Esophagus muscularis mucosa (tissue), 4 donors: ENCODE measurements at regions not wholly inside any gene's neighbourhood (a gene's known extent, or its start where the extent isn't known, plus 50 kb on each side); places are given as distances from the start of the nearest gene placed in this dataset.

Source experiments
- DNase-seq: peaks from one replicate; pipeline ENCODE4 v3.0.0-alpha.2; 2017; ENCODE audit errors: extremely low spot score
- H3K27ac ChIP-seq, 4 donors: fragments of 200-600 bp; sonication (generic); replicated peaks in 1 of 4; 1 replicate in 3 of 4; 2 replicates in 1 of 4; pipeline ENCODE4 v1.5.1; 2016 to 2019; ENCODE audit warnings: mild to moderate bottlenecking in 1 of 4
- H3K27me3 ChIP-seq, 4 donors: fragments of 200-600 bp; sonication (generic); one replicate each; pipeline versions ENCODE4 v1.5.1 to v1.6.0; 2016 to 2019
- H3K36me3 ChIP-seq, 4 donors: fragments of 200-600 bp; sonication (generic); one replicate each; pipeline ENCODE4 v1.5.1; 2016 to 2019
- H3K4me1 ChIP-seq, 4 donors: fragments of 200-600 bp; sonication (generic); one replicate each; pipeline ENCODE4 v1.5.1; 2016 to 2019
- H3K4me3 ChIP-seq, 4 donors: fragments of 200-600 bp; sonication (generic); 1 replicate in 2 of 4; 2 replicates in 2 of 4; pipeline ENCODE4 v1.5.1; 2016 to 2019; ENCODE audit warnings: mild to moderate bottlenecking in 4 of 4, moderate library complexity in 1 of 4
- H3K9me3 ChIP-seq, 4 donors: fragments of 200-600 bp; sonication (generic); 1 replicate in 3 of 4; 2 replicates in 1 of 4; pipeline ENCODE4 v1.5.1; 2016 to 2019
- EP300 ChIP-seq: sonication (generic); formaldehyde crosslinking; IDR thresholded peaks from one replicate; pipeline ENCODE4 v1.6.1; 2017; ENCODE audit warnings: antibody characterized with exemption
- POLR2A ChIP-seq: fragments of 450-650 bp; IDR thresholded peaks from one replicate; pipeline ENCODE4 v1.6.1; 2017; ENCODE audit warnings: antibody characterized with exemption, moderate library complexity, mild to moderate bottlenecking, low read depth
- POLR2AphosphoS5 ChIP-seq, 2 donors: sonication (generic); formaldehyde crosslinking; IDR thresholded peaks; one replicate each; pipeline ENCODE4 v1.6.1; 2017; ENCODE audit warnings: antibody characterized with exemption in 2 of 2
- WGBS: methylation state at CpG from one replicate; pipeline ENCODE4 v1.1.5; 2018; 5-methylcytosine and 5-hydroxymethylcytosine counted together
- intact Hi-C: fragments of 100-400 bp; cut with DNase I; formaldehyde crosslinking; loops from one replicate; pipeline ENCODE4 v1.15.1; 2023
- TF ChIP-seq, protein P1 (sequence below), 3 experiments: fragments of 200-600 bp in 2 of 3; fragments of 450-650 bp in 1 of 3; sonication (generic) in 2 of 3; IDR thresholded peaks; one replicate each; pipeline ENCODE4 v1.5.1; 2017 to 2019; ENCODE audit warnings: antibody characterized with exemption in 3 of 3, mild to moderate bottlenecking in 2 of 3, moderate library complexity in 1 of 3

- whole genome bisulfite sequencing: 70% methylated on average over 1 of the region's 1 CpG
- no peaks in the 10 kb centered on the region for H3K9me3 ChIP-seq
- TF ChIP-seq POLR2A (no peak), POLR2AphosphoS5 (IDR thresholded peaks at IDR 0.05) (no peak), EP300 (no peak)
- TF ChIP-seq, protein P1, sequence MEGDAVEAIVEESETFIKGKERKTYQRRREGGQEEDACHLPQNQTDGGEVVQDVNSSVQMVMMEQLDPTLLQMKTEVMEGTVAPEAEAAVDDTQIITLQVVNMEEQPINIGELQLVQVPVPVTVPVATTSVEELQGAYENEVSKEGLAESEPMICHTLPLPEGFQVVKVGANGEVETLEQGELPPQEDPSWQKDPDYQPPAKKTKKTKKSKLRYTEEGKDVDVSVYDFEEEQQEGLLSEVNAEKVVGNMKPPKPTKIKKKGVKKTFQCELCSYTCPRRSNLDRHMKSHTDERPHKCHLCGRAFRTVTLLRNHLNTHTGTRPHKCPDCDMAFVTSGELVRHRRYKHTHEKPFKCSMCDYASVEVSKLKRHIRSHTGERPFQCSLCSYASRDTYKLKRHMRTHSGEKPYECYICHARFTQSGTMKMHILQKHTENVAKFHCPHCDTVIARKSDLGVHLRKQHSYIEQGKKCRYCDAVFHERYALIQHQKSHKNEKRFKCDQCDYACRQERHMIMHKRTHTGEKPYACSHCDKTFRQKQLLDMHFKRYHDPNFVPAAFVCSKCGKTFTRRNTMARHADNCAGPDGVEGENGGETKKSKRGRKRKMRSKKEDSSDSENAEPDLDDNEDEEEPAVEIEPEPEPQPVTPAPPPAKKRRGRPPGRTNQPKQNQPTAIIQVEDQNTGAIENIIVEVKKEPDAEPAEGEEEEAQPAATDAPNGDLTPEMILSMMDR (IDR thresholded peaks at IDR 0.05): no peak
- H3K4me3 ChIP-seq: no peak overlapping the region
- no peaks in the 10 kb centered on the region for H3K36me3 ChIP-seq
- no peaks in the 10 kb centered on the region for H3K4me1 ChIP-seq
- H3K27me3 ChIP-seq: peaks cover 0 to 25% (median 2%) of the 10 kb centered on the region in 4 donors
- H3K27ac ChIP-seq: no peak overlapping the region
- intact Hi-C loops: no loop called here
- no peak for DNase-seq
Measured at GRCh38 chr11:115652094-115652493, 147.9 kb upstream of the CADM1 start.

DNA sequence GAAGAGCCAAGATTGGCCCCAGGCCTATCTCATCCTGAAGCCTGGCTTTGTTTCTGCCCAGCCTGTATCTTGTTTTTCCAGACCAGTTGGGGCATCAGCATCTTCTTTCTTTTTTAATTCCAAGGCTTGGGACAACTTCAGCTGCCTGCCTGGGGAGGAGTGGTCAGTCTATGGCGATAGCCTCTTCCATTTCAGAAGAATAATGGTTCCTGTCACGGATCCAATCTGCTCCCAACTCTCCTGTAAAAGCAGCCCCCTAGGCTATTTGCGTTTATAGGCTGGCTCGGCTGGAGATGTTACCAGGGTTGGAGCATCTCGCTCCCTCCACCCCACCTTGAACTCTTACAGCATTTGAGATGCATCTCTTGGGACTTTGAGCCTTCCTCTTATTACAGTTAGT is 145.2 kb upstream of the CADM1 start:
- TF ChIP-seq EP300 (no peak), POLR2AphosphoS5 (IDR thresholded peaks at IDR 0.05) (no peak), POLR2A (no peak)
- TF ChIP-seq, protein P1 (IDR thresholded peaks at IDR 0.05): no peak
- 82% methylated on average over 5 of the region's 5 CpGs for WGBS
- intact Hi-C loops: no loop called here

DNA sequence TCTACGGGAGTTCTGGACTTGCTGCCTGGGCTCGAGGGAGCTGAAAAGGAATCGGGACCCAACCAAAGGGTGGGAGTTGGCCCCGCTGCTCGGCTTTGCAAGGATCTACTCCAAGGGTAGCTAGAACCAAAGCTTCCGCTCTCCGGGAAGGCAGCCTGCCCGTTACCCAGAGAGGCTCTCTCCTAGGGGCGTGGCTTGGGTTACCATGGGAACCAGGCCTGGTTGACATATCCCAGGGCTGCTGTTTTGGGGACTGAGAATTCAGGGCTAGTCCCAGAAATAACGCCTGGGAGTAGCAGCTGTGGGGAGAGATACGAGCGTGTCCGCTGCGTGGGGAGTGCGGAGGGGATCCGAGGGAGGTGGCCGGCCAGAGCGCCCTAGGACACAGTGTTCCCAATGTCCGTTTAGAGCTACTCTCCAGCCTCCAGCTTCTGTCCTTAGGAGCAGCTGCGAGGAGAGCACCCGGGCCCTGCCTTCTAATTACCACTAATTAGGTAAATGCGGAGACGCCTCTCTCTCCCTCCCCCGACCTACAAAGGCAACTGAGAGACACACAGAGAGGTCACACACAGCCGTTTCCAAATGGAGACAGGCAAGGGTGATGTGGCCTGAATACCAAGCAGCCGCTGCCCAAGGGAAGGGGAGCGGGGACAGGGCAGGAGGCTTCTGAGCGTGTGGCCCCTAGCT is 141.6 kb upstream of the CADM1 start:
- no peaks in the 10 kb centered on the region for H3K36me3 ChIP-seq
- no peak for DNase-seq
- intact Hi-C loops: no loop called here
- no peaks in the 10 kb centered on the region for H3K9me3 ChIP-seq
- H3K4me1 ChIP-seq: no peaks in the 10 kb centered on the region
- TF ChIP-seq POLR2AphosphoS5 (IDR thresholded peaks at IDR 0.05) (no peak), POLR2A (no peak), EP300 (no peak)
- TF ChIP-seq, protein P1 (IDR thresholded peaks at IDR 0.05): no peak
- 56% methylated on average over 24 of the region's 28 CpGs for WGBS
- no peak overlapping the region for H3K27ac ChIP-seq
- H3K4me3 ChIP-seq: no peak overlapping the region
- H3K27me3 ChIP-seq: peaks cover 0 to 43% (median 0%) of the 10 kb centered on the region in 4 donors

More for the DNA sequence above, 145.2 kb upstream of the CADM1 start:
- Histone ChIP-seq H3K36me3 (no peaks in the 10 kb centered on the region), H3K4me3 (no peak overlapping the region), H3K4me1 (no peaks in the 10 kb centered on the region), H3K27ac (no peak overlapping the region), H3K9me3 (no peaks in the 10 kb centered on the region), H3K27me3 (peaks cover 0 to 42% (median 0%) of the 10 kb centered on the region in 4 donors)
- no peak for DNase-seq

- Histone ChIP-seq H3K36me3 (no peaks in the 10 kb centered on the region), H3K4me3 (no peak overlapping the region), H3K4me1 (no peaks in the 10 kb centered on the region), H3K9me3 (no peaks in the 10 kb centered on the region), H3K27me3 (peaks cover 0 to 37% (median 0%) of the 10 kb centered on the region in 4 donors), H3K27ac (no peak overlapping the region)
- DNase-seq: no peak
- 70% methylated on average over 4 of the region's 4 CpGs for WGBS
- intact Hi-C loops: no loop called here
- TF ChIP-seq, protein P1 (IDR thresholded peaks at IDR 0.05): no peak
- no peak for TF ChIP-seq POLR2A
- TF ChIP-seq EP300: no peak
- no peak for TF ChIP-seq POLR2AphosphoS5 (IDR thresholded peaks at IDR 0.05)
Measured at GRCh38 chr11:115644856-115645255, 140.6 kb upstream of the CADM1 start.
